ENCODE measurements at regions not wholly inside any gene's neighbourhood (a gene's known extent, or its start where the extent isn't known, plus 50 kb on each side); places are given as distances from the start of the nearest gene placed in this dataset.

GRCh38 chr11:70493089-70493474 is 94.8 kb downstream of the CTTN start:
- no peak for TF ChIP-seq CTCF (IDR thresholded peaks at IDR 0.05)
- no peak for TF ChIP-seq POLR2A (IDR thresholded peaks at IDR 0.05)
